Thyroid gland (tissue), 4 donors: ENCODE measurements at regions not wholly inside any gene's neighbourhood (a gene's known extent, or its start where the extent isn't known, plus 50 kb on each side); places are given as distances from the start of the nearest gene placed in this dataset.

Source experiments
- DNase-seq, 2 donors: peaks; one replicate each; pipeline ENCODE4 v3.0.0-alpha.2; 2019
- H3K27ac ChIP-seq, 3 donors: fragments of 200-600 bp; sonication (generic); 1 replicate in 2 of 3; 2 replicates in 1 of 3; pipeline ENCODE4 v1.5.1; 2016 to 2019; ENCODE audit warnings: mild to moderate bottlenecking in 1 of 3, moderate library complexity in 1 of 3
- H3K27me3 ChIP-seq: fragments of 200-600 bp; sonication (generic); one replicate; pipeline ENCODE4 v1.5.1; 2019
- H3K36me3 ChIP-seq, 2 donors: fragments of 200-600 bp; sonication (generic); one replicate each; pipeline ENCODE4 v1.5.1; 2016 to 2019
- H3K4me1 ChIP-seq, 2 donors: fragments of 200-600 bp; sonication (generic); one replicate each; pipeline ENCODE4 v1.5.1; 2017 to 2019
- H3K4me3 ChIP-seq, 3 donors: fragments of 200-600 bp; sonication (generic); replicated peaks in 1 of 3; 1 replicate in 2 of 3; 2 replicates in 1 of 3; pipeline ENCODE4 v1.5.1; 2016; ENCODE audit warnings: mild to moderate bottlenecking in 1 of 3
- H3K9me3 ChIP-seq: fragments of 200-600 bp; sonication (generic); one replicate; pipeline ENCODE4 v1.5.1; 2017
- CTCF ChIP-seq, 6 experiments: fragments of 200-600 bp in 3 of 6; fragments of 450-650 bp in 3 of 6; sonication (generic) in 3 of 6; IDR thresholded peaks; one replicate each; pipeline ENCODE4 v1.5.1; 2016 to 2019; ENCODE audit warnings: antibody characterized with exemption in 6 of 6, mild to moderate bottlenecking in 2 of 6, inconsistent platforms in 1 of 6, moderate library complexity in 1 of 6
- POLR2A ChIP-seq, 2 donors: fragments of 450-650 bp; IDR thresholded peaks; one replicate each; pipeline ENCODE4 v1.6.1; 2017; ENCODE audit warnings: antibody characterized with exemption in 2 of 2, mild to moderate bottlenecking in 2 of 2, moderate library complexity in 1 of 2
- WGBS, 2 donors: methylation state at CpG; one replicate each; pipeline ENCODE4 v1.1.5; 2017; 5-methylcytosine and 5-hydroxymethylcytosine counted together
- intact Hi-C: fragments of 100-400 bp; cut with DNase I; formaldehyde crosslinking; loops from one replicate; pipeline ENCODE4 v1.15.1; 2023

GRCh38 chr3:72444656-72445223, 403.5 kb downstream of the SHQ1 start:
- 89 to 90% methylated on average over 7 of the region's 7 CpGs for WGBS, 2 donors
- DNase-seq = no peak
- Histone ChIP-seq H3K36me3 (no peaks in the 10 kb centered on the region), H3K27ac (no peak overlapping the region), H3K4me1 (peaks cover 12 to 20% of the 10 kb centered on the region in 2 donors), H3K27me3 (no peaks in the 10 kb centered on the region), H3K4me3 (no peak overlapping the region), H3K9me3 (no peaks in the 10 kb centered on the region)
- TF ChIP-seq POLR2A (IDR thresholded peaks at IDR 0.05) (no peak), CTCF (IDR thresholded peaks at IDR 0.05) (no peak)
- intact Hi-C loops = no loop called here

GRCh38 chr3:72442759-72443158, 405.5 kb downstream of the SHQ1 start:
- peaks cover 29 to 34% of the 10 kb centered on the region in 2 donors for H3K4me1 ChIP-seq
- WGBS, 2 donors = 84 to 89% methylated on average over 4 of the region's 4 CpGs
- H3K4me3 ChIP-seq = no peak overlapping the region
- no peak for TF ChIP-seq CTCF (IDR thresholded peaks at IDR 0.05)
- TF ChIP-seq POLR2A (IDR thresholded peaks at IDR 0.05) = no peak
- intact Hi-C loops = no loop called here
- H3K27me3 ChIP-seq = no peaks in the 10 kb centered on the region
- H3K36me3 ChIP-seq = no peaks in the 10 kb centered on the region
- no peaks in the 10 kb centered on the region for H3K9me3 ChIP-seq
- H3K27ac ChIP-seq = no peak overlapping the region
- no peak for DNase-seq

GRCh38 chr3:72441284-72441994, 406.8 kb downstream of the SHQ1 start:
- no peaks in the 10 kb centered on the region for H3K36me3 ChIP-seq
- H3K27ac ChIP-seq = no peak overlapping the region
- H3K27me3 ChIP-seq = no peaks in the 10 kb centered on the region
- H3K4me1 ChIP-seq = peaks cover 34 to 35% of the 10 kb centered on the region in 2 donors
- H3K9me3 ChIP-seq = no peaks in the 10 kb centered on the region
- intact Hi-C loops = no loop called here
- TF ChIP-seq POLR2A (IDR thresholded peaks at IDR 0.05) = no peak
- TF ChIP-seq CTCF (IDR thresholded peaks at IDR 0.05) = no peak
- 88 to 89% methylated on average over 5 of the region's 5 CpGs for WGBS, 2 donors
- H3K4me3 ChIP-seq = no peak overlapping the region
- no peak for DNase-seq

GRCh38 chr3:72440491-72440890, 407.8 kb downstream of the SHQ1 start:
- WGBS, 2 donors = 95 to 97% methylated on average over 4 of the region's 4 CpGs
- intact Hi-C loops = no loop called here

More at GRCh38 chr3:72440491-72440890, 407.8 kb downstream of the SHQ1 start:
- TF ChIP-seq CTCF (IDR thresholded peaks at IDR 0.05) = no peak
- TF ChIP-seq POLR2A (IDR thresholded peaks at IDR 0.05) = no peak
- H3K27me3 ChIP-seq = no peaks in the 10 kb centered on the region
- DNase-seq = no peak
- H3K27ac ChIP-seq = no peak overlapping the region
- peaks cover 28 to 32% of the 10 kb centered on the region in 2 donors for H3K4me1 ChIP-seq
- no peaks in the 10 kb centered on the region for H3K36me3 ChIP-seq
- H3K4me3 ChIP-seq = no peak overlapping the region
- H3K9me3 ChIP-seq = no peaks in the 10 kb centered on the region
